HepG2 (cell line): ENCODE measurements at regions not wholly inside any gene's neighbourhood (a gene's known extent, or its start where the extent isn't known, plus 50 kb on each side); places are given as distances from the start of the nearest gene placed in this dataset.

ENCODE experiments used
- ATAC-seq: fragments of 200-7000 bp; cut with Tn5 transposase; 3 replicates; pipeline ENCODE4 v1.9.1; 2020; ENCODE audit warnings: mild to moderate bottlenecking, moderate library complexity
- BruUV-seq: library from RNA; stranded (reverse); fragments of 400-500 nt; replicated peaks from 2 replicates; lab custom pipeline; 2021; lab: Mats Ljungman, UMichigan
- CTCF ChIA-PET: fragments of 300-600 bp; formaldehyde crosslinking; extraction: SDS; loops from one replicate; lab custom pipeline; 2021; ENCODE audit warnings: low total read pairs, inconsistent platforms, low intra/inter-chr PET ratio; lab: Yijun Ruan, JAX
- POLR2A ChIA-PET: fragments of 350-600 bp; sonication (Branson Sonifier 250); formaldehyde crosslinking; loops from one replicate; lab custom pipeline; 2020; ENCODE audit warnings: antibody characterized with exemption, inconsistent platforms; lab: Yijun Ruan, JAX
- DNase-seq: peaks from one replicate; pipeline ENCODE4 v3.0.0-alpha.2; 2015; ENCODE audit warnings: low spot score
- FAIRE-seq: peaks from 3 replicates; lab custom pipeline; 2011; peaks lifted over from hg19 to GRCh38; lab: Jason Lieb, UNC
- H2AFZ ChIP-seq: one replicate; pipeline ENCODE4 v1.6.1; 2011; ENCODE audit warnings: low read length, inconsistent platforms
- H3K27ac ChIP-seq: fragments of 300-600 bp; 3 replicates; pipeline ENCODE4 v1.8.0; 2011; ENCODE audit warnings: mixed run types, mild to moderate bottlenecking, mixed read lengths, low read length, inconsistent platforms; ENCODE audit not compliant: insufficient read depth; ENCODE audit errors: extremely low read length
- H3K27me3 ChIP-seq, 2 experiments: fragments of 200-600 bp in 1 of 2; 2 replicates in 1 of 2; 3 replicates in 1 of 2; pipeline versions ENCODE4 v1.6.0 to v1.8.0; 2011; ENCODE audit warnings: low read length in 2 of 2, mild to moderate bottlenecking in 2 of 2, moderate library complexity in 2 of 2, inconsistent platforms in 1 of 2; ENCODE audit not compliant: insufficient read depth in 2 of 2, control insufficient read depth in 1 of 2
- H3K36me3 ChIP-seq, 2 experiments: fragments of 200-600 bp in 1 of 2; replicated peaks in 1 of 2; 2 replicates in 1 of 2; 3 replicates in 1 of 2; pipeline versions ENCODE4 v1.5.1 to v1.8.0; 2011; ENCODE audit warnings: low read length in 2 of 2, inconsistent platforms in 1 of 2; ENCODE audit not compliant: insufficient read depth in 2 of 2, control insufficient read depth in 1 of 2
- H3K4me1 ChIP-seq: 2 replicates; pipeline ENCODE4 v1.5.1; 2012; ENCODE audit warnings: low read length, inconsistent platforms; ENCODE audit not compliant: insufficient read depth
- H3K4me2 ChIP-seq: 2 replicates; pipeline ENCODE4 v1.6.0; 2011; ENCODE audit warnings: low read depth, low read length, inconsistent platforms
- H3K4me3 ChIP-seq, 3 experiments: fragments of 200-600 bp in 1 of 3; sonication (generic), shearing (Covaris generic) in 1 of 3; replicated peaks in 1 of 3; 2 replicates each; pipeline ENCODE4 v1.5.1; 2011 to 2016; ENCODE audit warnings: low read length in 3 of 3, inconsistent platforms in 2 of 3, low read depth in 2 of 3, mild to moderate bottlenecking in 2 of 3, control low read depth in 1 of 3, mixed read lengths in 1 of 3; ENCODE audit not compliant: insufficient read depth in 1 of 3
- H3K79me2 ChIP-seq: one replicate; pipeline ENCODE4 v1.6.1; 2011; ENCODE audit warnings: low read length, inconsistent platforms; ENCODE audit not compliant: insufficient read depth
- H3K9ac ChIP-seq: 2 replicates; pipeline ENCODE4 v1.6.0; 2011; ENCODE audit warnings: mild to moderate bottlenecking, low read depth, low read length, inconsistent platforms; ENCODE audit not compliant: insufficient read depth
- H3K9me3 ChIP-seq: 2 replicates; pipeline ENCODE4 v1.5.1; 2012; ENCODE audit warnings: mild to moderate bottlenecking, low read length
- H4K20me1 ChIP-seq: 2 replicates; pipeline ENCODE4 v1.6.0; 2011; ENCODE audit warnings: inconsistent platforms, mild to moderate bottlenecking, low read length, moderate library complexity; ENCODE audit not compliant: insufficient read depth
- FOSL1 ChIP-seq: sonication (generic); formaldehyde crosslinking; IDR thresholded peaks from 2 replicates; pipeline ENCODE4 v1.9.0; 2021; ENCODE audit warnings: missing genetic modification reagents, borderline replicate concordance
- MAFF ChIP-seq: IDR thresholded peaks from 2 replicates; pipeline ENCODE4 v1.6.1; 2011; ENCODE audit warnings: low read depth, low read length, improper control_type of control experiment
- MAFK ChIP-seq, 2 experiments: IDR thresholded peaks in 1 of 2; conservative IDR thresholded peaks in 1 of 2; 2 replicates each; pipeline ENCODE4 v1.6.1; 2011; ENCODE audit warnings: improper control_type of control experiment in 2 of 2, low read length in 2 of 2
- MATR3 ChIP-seq: sonication (generic); formaldehyde crosslinking; IDR thresholded peaks from 2 replicates; pipeline ENCODE4 v1.4.0; 2020; ENCODE audit warnings: missing genetic modification reagents
- NFE2L2 ChIP-seq: fragments of 150-350 bp; IDR thresholded peaks from 2 replicates; pipeline ENCODE4 v1.6.1; 2014; ENCODE audit warnings: low read length
- TMF1 ChIP-seq: sonication (generic); formaldehyde crosslinking; IDR thresholded peaks from 2 replicates; pipeline ENCODE4 v1.8.1; 2022; ENCODE audit warnings: low read depth, missing genetic modification reagents
- ZNF652 ChIP-seq: IDR thresholded peaks from 2 replicates; pipeline ENCODE4 v1.6.1; 2016; ENCODE audit warnings: low read depth, borderline replicate concordance
- WGBS: methylation state at CpG from one replicate; pipeline ENCODE4 v1.1.6; 2017; ENCODE audit warnings: low lambda C conversion rate; 5-methylcytosine and 5-hydroxymethylcytosine counted together
- in situ Hi-C: cut with HindIII; loops from 2 replicates; pipeline ENCODE4 v1.10.0; 2017; ENCODE audit warnings: low pct_unique_long_range_greater_than_20kb; ENCODE audit not compliant: extremely low pct_ligation_motif_present
- intact Hi-C: fragments of 100-400 bp; cut with micrococcal nuclease; formaldehyde crosslinking; loops from one replicate; pipeline ENCODE4 v1.10.0; 2022; ENCODE audit not compliant: unreplicated experiment

GRCh38 chr3:81923038-81923437, 161.6 kb upstream of the GBE1 start:
- no peak overlapping the region for H3K27ac ChIP-seq
- FAIRE-seq: no peak
- H3K4me1 ChIP-seq: no peaks in the 10 kb centered on the region
- intact Hi-C loops: no loop called here
- no peaks in the 10 kb centered on the region for H3K36me3 ChIP-seq
- no peaks in the 10 kb centered on the region for H4K20me1 ChIP-seq
- H3K4me2 ChIP-seq: no peak overlapping the region
- no peaks in the 10 kb centered on the region for H3K27me3 ChIP-seq
- in situ Hi-C loops: no loop called here
- 4% methylated on average over 2 of the region's 2 CpGs for WGBS
- CTCF ChIA-PET: no interaction called here
- POLR2A ChIA-PET: no interaction called here
- no peaks in the 10 kb centered on the region for H3K79me2 ChIP-seq
- no peak for ATAC-seq
- no peak for DNase-seq
- H3K4me3 ChIP-seq: no peak overlapping the region
- no peaks in the 10 kb centered on the region for H3K9me3 ChIP-seq
- TF ChIP-seq MATR3 (CRISPR knock-in tag) (no peak), ZNF652 (no peak), FOSL1 (CRISPR knock-in tag) (no peak)
- TF ChIP-seq, all 625 proteins: peak for 0
- BruUV-seq: no TSS peak
- no peak overlapping the region for H3K9ac ChIP-seq
- no peak overlapping the region for H2AFZ ChIP-seq

GRCh38 chr3:81922404-81922803, 161.0 kb upstream of the GBE1 start:
- H3K36me3 ChIP-seq: no peaks in the 10 kb centered on the region
- no peak for DNase-seq
- no peak overlapping the region for H2AFZ ChIP-seq
- POLR2A ChIA-PET: no interaction called here
- no peak overlapping the region for H3K4me3 ChIP-seq
- H3K79me2 ChIP-seq: no peaks in the 10 kb centered on the region
- no peak for FAIRE-seq
- intact Hi-C loops (no loop called here), in situ Hi-C loops (no loop called here)
- H3K4me2 ChIP-seq: no peak overlapping the region
- WGBS: 0% methylated on average over 1 of the region's 1 CpG
- no peaks in the 10 kb centered on the region for H3K27me3 ChIP-seq
- H3K9ac ChIP-seq: no peak overlapping the region
- no TSS peak for BruUV-seq
- no peaks in the 10 kb centered on the region for H3K4me1 ChIP-seq
- no peak overlapping the region for H3K27ac ChIP-seq
- TF ChIP-seq MAFF (peak; percentile 32; the same call in 1 of the 2 replicates), NFE2L2 (peak; percentile 62; the same call in 1 of the 2 replicates), TMF1 (CRISPR knock-in tag) (no peak), MAFK (conservative IDR thresholded peaks at IDR 0.05 in 1 of 2, IDR thresholded peaks at IDR 0.05 in 1 of 2; ENCODE audit: low read length in 2 of 2) (peak in 1 of 2 experiments; percentile 41; a peak in 3 of 4 replicates)
- CTCF ChIA-PET: no interaction called here
- no peak for ATAC-seq
- H4K20me1 ChIP-seq: no peaks in the 10 kb centered on the region
- no peaks in the 10 kb centered on the region for H3K9me3 ChIP-seq
